ENCODE measurements at regions not wholly inside any gene's neighbourhood (a gene's known extent, or its start where the extent isn't known, plus 50 kb on each side); places are given as distances from the start of the nearest gene placed in this dataset.
"Not testable (repeated sequence)": the region's sequence is repeated elsewhere in the genome, so short reads cannot be mapped to it uniquely, and the experiment has no call there.

- no peak for DNase-seq
Measured at GRCh38 chr11:112662554-112662953, 298.7 kb upstream of the NCAM1 start.

- no peak for DNase-seq
Measured at GRCh38 chr11:112663947-112664634, 297.1 kb upstream of the NCAM1 start.

- no peak for DNase-seq
Measured at GRCh38 chr11:112665291-112665690, 295.9 kb upstream of the NCAM1 start.

- no peak for DNase-seq
Measured at GRCh38 chr11:112666253-112666652, 295.0 kb upstream of the NCAM1 start.

- DNase-seq = no peak
Measured at GRCh38 chr11:112670806-112671570, 290.2 kb upstream of the NCAM1 start.

- DNase-seq = not testable (repeated sequence)
Measured at GRCh38 chr11:112673401-112673800, 287.8 kb upstream of the NCAM1 start.

- DNase-seq = no peak
Measured at GRCh38 chr11:112685111-112685510, 276.1 kb upstream of the NCAM1 start.

GRCh38 chr11:112689851-112690250 is 271.4 kb upstream of the NCAM1 start:
- no peak for DNase-seq

- no peak for DNase-seq
Measured at GRCh38 chr11:112693781-112694180, 267.4 kb upstream of the NCAM1 start.

- no peak for DNase-seq
Measured at GRCh38 chr11:112694245-112694644, 267.0 kb upstream of the NCAM1 start.

- no peak for DNase-seq
Measured at GRCh38 chr11:112694813-112695212, 266.4 kb upstream of the NCAM1 start.

- DNase-seq = no peak
Measured at GRCh38 chr11:112697391-112698178, 263.6 kb upstream of the NCAM1 start.

- no peak for DNase-seq
Measured at GRCh38 chr11:112705148-112705547, 256.1 kb upstream of the NCAM1 start.

GRCh38 chr11:112706863-112707262 is 254.4 kb upstream of the NCAM1 start:
- no peak for DNase-seq

- not testable (repeated sequence) for DNase-seq
Measured at GRCh38 chr11:112714340-112714739, 246.9 kb upstream of the NCAM1 start.

GRCh38 chr11:112715056-112715455 is 246.2 kb upstream of the NCAM1 start:
- DNase-seq = no peak

GRCh38 chr11:112718483-112718882 is 242.7 kb upstream of the NCAM1 start:
- DNase-seq = no peak

GRCh38 chr11:112719736-112720525 is 241.3 kb upstream of the NCAM1 start:
- DNase-seq = no peak

GRCh38 chr11:112722148-112722547 is 239.1 kb upstream of the NCAM1 start:
- DNase-seq = no peak

GRCh38 chr11:112722876-112723275 is 238.3 kb upstream of the NCAM1 start:
- no peak for DNase-seq

GRCh38 chr11:112723676-112724495 is 237.3 kb upstream of the NCAM1 start:
- DNase-seq = no peak

- DNase-seq = no peak
Measured at GRCh38 chr11:112724496-112724790, 236.8 kb upstream of the NCAM1 start.
